ENCODE measurements at regions not wholly inside any gene's neighbourhood (a gene's known extent, or its start where the extent isn't known, plus 50 kb on each side); places are given as distances from the start of the nearest gene placed in this dataset.

DNA sequence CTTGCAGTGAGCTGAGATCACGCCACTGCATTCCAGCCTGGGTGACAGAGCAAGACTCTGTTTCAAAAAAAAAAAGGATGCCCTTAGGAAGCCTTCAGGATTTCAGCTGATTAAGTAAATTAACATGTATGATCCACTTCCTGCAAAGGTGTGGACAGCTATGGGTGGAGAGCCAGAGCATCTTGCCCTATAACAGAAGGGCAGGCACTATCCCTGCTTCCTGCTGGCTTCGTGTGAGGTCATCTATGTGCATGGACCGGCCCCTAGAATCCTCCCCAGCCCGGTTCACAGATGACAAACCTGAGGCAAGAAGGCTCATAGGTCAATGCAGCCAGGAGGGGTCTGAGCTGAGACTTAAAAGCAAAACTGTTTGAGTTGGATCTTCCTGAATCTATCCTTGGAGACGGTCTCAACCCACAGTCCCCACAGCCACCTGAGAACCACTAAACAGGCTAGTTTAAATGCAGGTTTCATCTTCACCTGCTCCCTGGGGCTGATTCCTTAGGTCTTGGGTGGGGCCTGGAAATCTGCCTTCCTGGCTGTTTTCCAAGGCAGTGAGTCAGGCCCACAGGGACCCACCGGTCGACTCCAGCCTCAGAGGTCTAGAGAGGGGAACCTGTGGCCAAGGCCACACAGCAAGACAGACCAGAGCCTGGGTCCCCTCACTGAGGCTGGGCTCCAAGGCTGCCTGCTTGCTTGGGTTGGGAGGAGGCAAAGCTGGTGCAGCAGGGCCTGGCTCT, 55.2 kb upstream of the MPEG1 start:
- TF ChIP-seq POLR2A (IDR thresholded peaks at IDR 0.05; ENCODE audit: low read depth) (no peak), POLR2AphosphoS5 (IDR thresholded peaks at IDR 0.05) (no peak)

All from esophagus muscularis mucosa (tissue), 2 donors.